Naive thymus-derived CD4-positive, alpha-beta T cell (primary cell): ENCODE measurements at regions not wholly inside any gene's neighbourhood (a gene's known extent, or its start where the extent isn't known, plus 50 kb on each side); places are given as distances from the start of the nearest gene placed in this dataset.

Source experiments
- ATAC-seq: fragments of 150-1000 bp; cut with Tn5 transposase; 2 replicates; pipeline ENCODE4 v1.10.0; 2021; ENCODE audit warnings: mild to moderate bottlenecking, moderate library complexity
- CTCF ChIA-PET: fragments of 350-600 bp; sonication (Branson Sonifier 250); formaldehyde crosslinking; loops from one replicate; lab custom pipeline; 2021; ENCODE audit warnings: antibody characterized with exemption; lab: Charles Lee
- POLR2A ChIA-PET: fragments of 350-600 bp; sonication (Branson Sonifier 250); formaldehyde crosslinking; loops from one replicate; lab custom pipeline; 2021; ENCODE audit warnings: antibody characterized with exemption, inconsistent platforms; lab: Charles Lee
- DNase-seq, 9 donors: peaks; one replicate each; pipeline versions ENCODE4 v3.0.0 to v3.0.0-alpha.2; 2020 to 2022; ENCODE audit warnings: mixed read lengths in 1 of 9
- H3K27ac ChIP-seq: one replicate; pipeline ENCODE4 v1.7.0; 2013; ENCODE audit warnings: mild to moderate bottlenecking, low read depth, low read length, moderate library complexity
- H3K27me3 ChIP-seq, 2 donors: one replicate each; pipeline ENCODE4 v1.7.0; 2013; ENCODE audit warnings: low read length in 2 of 2, mild to moderate bottlenecking in 2 of 2, moderate library complexity in 2 of 2; ENCODE audit not compliant: control insufficient read depth in 2 of 2, insufficient read depth in 2 of 2
- H3K36me3 ChIP-seq, 3 experiments: 1 replicate in 2 of 3; 2 replicates in 1 of 3; pipeline ENCODE4 v1.7.0; 2013; ENCODE audit warnings: low read length in 3 of 3, mild to moderate bottlenecking in 3 of 3, moderate library complexity in 1 of 3; ENCODE audit not compliant: insufficient read depth in 3 of 3, control insufficient read depth in 2 of 3
- H3K4me1 ChIP-seq, 2 donors: one replicate each; pipeline ENCODE4 v1.7.0; 2013; ENCODE audit warnings: low read length in 2 of 2, mild to moderate bottlenecking in 2 of 2, moderate library complexity in 1 of 2; ENCODE audit not compliant: control insufficient read depth in 2 of 2, insufficient read depth in 2 of 2
- H3K4me3 ChIP-seq: 2 replicates; pipeline ENCODE4 v1.7.0; 2013; ENCODE audit warnings: mild to moderate bottlenecking, low read length
- H3K9me3 ChIP-seq, 3 experiments: 1 replicate in 2 of 3; 2 replicates in 1 of 3; pipeline ENCODE4 v1.7.0; 2013; ENCODE audit warnings: low read length in 3 of 3; ENCODE audit not compliant: control insufficient read depth in 2 of 3
- H3K27ac Mint-ChIP-seq, 9 donors: one replicate each; pipeline ENCODE4 v1.8.0; 2020 to 2022; ENCODE audit warnings: mixed read lengths in 9 of 9, mild to moderate bottlenecking in 8 of 9, moderate library complexity in 5 of 9, inconsistent platforms in 2 of 9
- H3K27me3 Mint-ChIP-seq, 5 donors: one replicate each; pipeline ENCODE4 v1.8.0; 2021 to 2022; ENCODE audit warnings: mixed read lengths in 5 of 5, mild to moderate bottlenecking in 1 of 5
- H3K36me3 Mint-ChIP-seq, 5 donors: one replicate each; pipeline ENCODE4 v1.8.0; 2020 to 2022; ENCODE audit warnings: mixed read lengths in 5 of 5, mild to moderate bottlenecking in 3 of 5, inconsistent platforms in 1 of 5
- H3K4me1 Mint-ChIP-seq, 7 donors: one replicate each; pipeline ENCODE4 v1.8.0; 2020 to 2022; ENCODE audit warnings: mixed read lengths in 7 of 7, mild to moderate bottlenecking in 3 of 7, inconsistent platforms in 1 of 7
- H3K4me3 Mint-ChIP-seq, 10 donors: one replicate each; pipeline ENCODE4 v1.8.0; 2020 to 2022; ENCODE audit warnings: mild to moderate bottlenecking in 10 of 10, mixed read lengths in 10 of 10, moderate library complexity in 6 of 10, inconsistent platforms in 2 of 10
- H3K9me3 Mint-ChIP-seq, 11 donors: one replicate each; pipeline ENCODE4 v1.8.0; 2020 to 2022; ENCODE audit warnings: mixed read lengths in 11 of 11, mild to moderate bottlenecking in 4 of 11, inconsistent platforms in 1 of 11, moderate library complexity in 1 of 11
- intact Hi-C, 2 donors: fragments of 100-400 bp; cut with micrococcal nuclease; formaldehyde crosslinking; loops; one replicate each; pipeline ENCODE4 v1.15.1; 2023

DNA sequence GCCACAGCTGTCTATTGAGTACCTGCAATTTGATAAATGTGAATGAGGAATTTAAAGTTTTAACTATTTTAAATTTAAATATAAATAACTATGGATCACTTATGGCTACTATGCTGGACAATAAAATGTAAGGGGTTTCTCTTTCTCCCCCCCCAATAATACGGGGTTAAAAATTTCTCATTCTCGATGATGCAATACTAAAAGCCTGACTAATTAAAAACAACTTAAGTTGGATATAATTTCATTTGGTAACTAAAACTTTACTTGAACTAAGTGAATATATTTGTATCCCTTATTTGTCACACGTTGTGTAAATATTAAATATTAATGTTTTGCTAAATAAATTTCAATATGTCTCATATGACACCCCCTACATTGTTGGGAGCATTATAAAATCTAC, 297.3 kb downstream of the GRB14 start:
- ATAC-seq: no peak
- no peaks in the 10 kb centered on the region for H3K36me3 Mint-ChIP-seq
- ChIA-PET POLR2A (no interaction called here), CTCF (no interaction called here)
- H3K27me3 Mint-ChIP-seq: no peaks in the 10 kb centered on the region
- intact Hi-C loops: no loop called here
- peaks cover 3 to 27% (median 13%) of the 10 kb centered on the region in 11 donors for H3K9me3 Mint-ChIP-seq
- Histone ChIP-seq H3K4me3 (no peak overlapping the region), H3K9me3 (peaks cover 0 to 8% (median 0%) of the 10 kb centered on the region in 3 experiments), H3K4me1 (no peaks in the 10 kb centered on the region), H3K36me3 (no peaks in the 10 kb centered on the region), H3K27me3 (no peaks in the 10 kb centered on the region), H3K27ac (no peak overlapping the region)
- DNase-seq: no peak
- H3K27ac Mint-ChIP-seq: no peak overlapping the region
- no peaks in the 10 kb centered on the region for H3K4me1 Mint-ChIP-seq
- H3K4me3 Mint-ChIP-seq: no peak overlapping the region

DNA sequence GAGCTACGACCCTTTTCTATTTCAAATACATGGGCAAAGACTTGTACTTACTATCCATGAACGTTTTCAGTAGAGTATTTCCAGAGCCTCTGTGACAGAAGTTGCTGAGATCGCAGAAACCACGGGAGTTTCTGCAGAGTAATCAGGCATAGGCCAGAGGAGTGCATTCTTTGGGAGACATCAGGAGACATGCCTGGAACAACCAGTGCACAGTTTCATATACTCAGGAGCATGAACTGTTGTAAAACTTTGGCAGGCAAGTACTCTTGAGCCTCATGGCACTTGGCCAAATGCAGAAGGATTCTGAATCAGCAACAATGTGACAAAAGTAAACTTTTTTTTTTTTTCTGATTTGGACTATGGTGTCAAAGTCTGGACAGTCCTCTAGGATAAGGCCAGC, 307.1 kb downstream of the GRB14 start:
- H3K27ac Mint-ChIP-seq: no peak overlapping the region
- H3K36me3 Mint-ChIP-seq: no peaks in the 10 kb centered on the region
- ATAC-seq (no peak), DNase-seq (no peak)
- H3K4me1 Mint-ChIP-seq: no peaks in the 10 kb centered on the region
- no peak overlapping the region for H3K27ac ChIP-seq
- no peak overlapping the region for H3K4me3 Mint-ChIP-seq
- H3K4me1 ChIP-seq: no peaks in the 10 kb centered on the region
- no peaks in the 10 kb centered on the region for H3K9me3 ChIP-seq
- no peak overlapping the region for H3K4me3 ChIP-seq
- H3K27me3 ChIP-seq: no peaks in the 10 kb centered on the region
- POLR2A ChIA-PET: interaction anchor here (0.6 kb wide), 1 partner anchor 235 kb away, joined by 3 read pairs; no protein-coding TSS in a partner anchor
- peaks cover 0 to 15% (median 1%) of the 10 kb centered on the region in 11 donors for H3K9me3 Mint-ChIP-seq
- CTCF ChIA-PET: no interaction called here
- intact Hi-C loops: no loop called here
- no peaks in the 10 kb centered on the region for H3K27me3 Mint-ChIP-seq
- no peaks in the 10 kb centered on the region for H3K36me3 ChIP-seq

DNA sequence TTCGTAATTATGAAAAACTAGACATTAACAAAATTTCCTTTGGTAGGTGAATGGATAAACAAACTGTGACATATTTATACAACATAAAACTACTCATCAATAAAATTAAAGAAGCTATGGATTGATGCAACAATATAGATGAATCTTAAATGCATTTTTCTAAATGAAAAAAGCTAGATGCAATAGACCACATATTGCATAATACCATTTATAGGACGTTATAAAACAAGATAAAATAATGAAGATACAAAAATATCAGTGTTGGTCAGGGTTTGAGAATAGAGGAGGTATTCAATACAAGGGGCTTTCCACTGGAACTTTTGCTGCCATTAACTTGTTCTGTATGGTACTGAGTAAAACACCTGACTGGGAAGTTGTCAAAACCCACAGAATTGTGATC, 314.4 kb downstream of the GRB14 start:
- intact Hi-C loops: no loop called here
- H3K4me3 Mint-ChIP-seq: no peak overlapping the region
- H3K9me3 Mint-ChIP-seq: peaks cover 0 to 14% (median 2%) of the 10 kb centered on the region in 11 donors
- H3K27me3 Mint-ChIP-seq: no peaks in the 10 kb centered on the region
- Histone ChIP-seq H3K36me3 (no peaks in the 10 kb centered on the region), H3K9me3 (no peaks in the 10 kb centered on the region), H3K4me1 (no peaks in the 10 kb centered on the region), H3K27ac (no peak overlapping the region), H3K27me3 (no peaks in the 10 kb centered on the region), H3K4me3 (no peak overlapping the region)
- ATAC-seq (no peak), DNase-seq (no peak)
- H3K36me3 Mint-ChIP-seq: no peaks in the 10 kb centered on the region
- H3K4me1 Mint-ChIP-seq: no peaks in the 10 kb centered on the region
- CTCF ChIA-PET: no interaction called here
- H3K27ac Mint-ChIP-seq: no peak overlapping the region
- POLR2A ChIA-PET: no interaction called here

DNA sequence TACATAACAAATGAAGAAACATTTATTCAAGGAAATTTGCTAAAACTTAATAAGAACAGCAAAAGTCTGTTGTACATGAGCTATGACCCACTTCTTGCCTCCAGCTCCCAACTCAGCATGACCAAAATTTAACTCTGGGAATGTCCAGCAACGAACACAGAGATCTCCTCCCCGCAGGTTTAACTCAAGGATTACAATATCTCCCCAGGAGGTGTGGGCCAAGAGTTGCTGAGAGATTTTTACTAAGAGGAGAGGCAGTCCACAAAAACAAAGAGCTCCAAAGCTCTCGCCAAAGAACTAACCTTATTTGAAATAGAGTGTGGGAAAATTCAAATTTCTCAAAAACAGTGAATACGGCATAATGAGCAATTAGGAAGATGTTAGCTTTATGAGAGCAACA, 318.5 kb downstream of the GRB14 start:
- peaks cover 0 to 22% (median 7%) of the 10 kb centered on the region in 11 donors for H3K9me3 Mint-ChIP-seq
- ATAC-seq: no peak

DNA sequence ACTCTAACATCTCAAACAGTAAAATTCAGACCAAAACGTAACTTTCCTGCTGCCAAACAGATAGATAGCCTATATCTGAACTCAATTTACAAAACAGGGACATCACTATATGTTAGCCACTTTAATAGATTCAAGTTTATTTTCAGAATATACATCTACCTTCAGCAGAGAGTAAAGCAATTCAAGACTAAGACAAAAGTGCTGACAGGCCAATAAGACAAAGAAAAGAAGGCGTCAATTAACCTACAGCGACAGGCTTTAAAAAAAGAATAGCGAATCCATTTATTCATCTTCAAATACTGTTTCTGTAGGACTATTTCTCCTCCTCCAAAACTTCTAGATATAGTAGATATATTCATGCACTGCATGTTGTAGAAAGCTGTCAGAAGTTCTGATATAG, 333.0 kb downstream of the GRB14 start:
- H3K4me3 Mint-ChIP-seq: no peak overlapping the region
- ChIA-PET CTCF (no interaction called here), POLR2A (no interaction called here)
- H3K27me3 Mint-ChIP-seq: no peaks in the 10 kb centered on the region
- Histone ChIP-seq H3K36me3 (no peaks in the 10 kb centered on the region), H3K27me3 (no peaks in the 10 kb centered on the region), H3K9me3 (no peaks in the 10 kb centered on the region), H3K4me1 (no peaks in the 10 kb centered on the region), H3K4me3 (no peak overlapping the region), H3K27ac (no peak overlapping the region)
- H3K36me3 Mint-ChIP-seq: no peaks in the 10 kb centered on the region
- no peak for DNase-seq
- H3K4me1 Mint-ChIP-seq: no peaks in the 10 kb centered on the region
- no peak overlapping the region for H3K27ac Mint-ChIP-seq
- no peak for ATAC-seq
- H3K9me3 Mint-ChIP-seq: peaks cover 0 to 18% (median 4%) of the 10 kb centered on the region in 11 donors
- intact Hi-C loops: no loop called here

More for the DNA sequence above, 318.5 kb downstream of the GRB14 start:
- Mint-ChIP-seq H3K36me3 (no peaks in the 10 kb centered on the region), H3K4me3 (no peak overlapping the region), H3K27me3 (no peaks in the 10 kb centered on the region), H3K4me1 (no peaks in the 10 kb centered on the region), H3K27ac (no peak overlapping the region)
- Histone ChIP-seq H3K27ac (no peak overlapping the region), H3K27me3 (no peaks in the 10 kb centered on the region), H3K4me1 (no peaks in the 10 kb centered on the region), H3K4me3 (no peak overlapping the region), H3K36me3 (no peaks in the 10 kb centered on the region), H3K9me3 (no peaks in the 10 kb centered on the region)
- intact Hi-C loops: no loop called here
- no peak for DNase-seq
- CTCF ChIA-PET: no interaction called here
- POLR2A ChIA-PET: no interaction called here

DNA sequence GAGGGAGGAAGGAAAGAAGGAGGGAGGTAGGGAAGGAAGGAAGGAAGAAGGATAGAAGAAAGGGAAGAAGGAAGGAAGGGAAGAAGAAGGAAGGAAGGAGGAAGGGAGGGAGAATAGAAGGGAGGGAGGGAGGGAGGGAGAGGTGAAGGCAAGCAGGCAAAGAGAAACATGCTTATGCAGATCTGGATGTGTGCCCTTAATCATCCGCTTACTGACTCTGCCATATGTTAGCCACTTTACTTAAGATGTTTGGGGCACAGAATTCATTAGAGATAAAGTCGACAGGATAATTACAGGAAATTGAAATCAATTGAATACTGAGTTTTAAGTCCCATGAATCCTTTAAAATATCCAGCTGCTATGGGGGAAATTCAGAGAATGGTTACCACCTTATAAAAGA, 334.2 kb downstream of the GRB14 start:
- no peaks in the 10 kb centered on the region for H3K9me3 ChIP-seq
- no peaks in the 10 kb centered on the region for H3K27me3 Mint-ChIP-seq
- no peak overlapping the region for H3K27ac Mint-ChIP-seq
- no peak for DNase-seq
- ATAC-seq: no peak
- no peaks in the 10 kb centered on the region for H3K36me3 Mint-ChIP-seq
- no peak overlapping the region for H3K27ac ChIP-seq
- no peak overlapping the region for H3K4me3 ChIP-seq
- no peaks in the 10 kb centered on the region for H3K4me1 Mint-ChIP-seq
- intact Hi-C loops: no loop called here
- no peaks in the 10 kb centered on the region for H3K36me3 ChIP-seq
- H3K4me3 Mint-ChIP-seq: no peak overlapping the region
- CTCF ChIA-PET: no interaction called here
- POLR2A ChIA-PET: no interaction called here
- H3K9me3 Mint-ChIP-seq: peaks cover 0 to 18% (median 3%) of the 10 kb centered on the region in 11 donors
- H3K27me3 ChIP-seq: no peaks in the 10 kb centered on the region
- H3K4me1 ChIP-seq: no peaks in the 10 kb centered on the region

DNA sequence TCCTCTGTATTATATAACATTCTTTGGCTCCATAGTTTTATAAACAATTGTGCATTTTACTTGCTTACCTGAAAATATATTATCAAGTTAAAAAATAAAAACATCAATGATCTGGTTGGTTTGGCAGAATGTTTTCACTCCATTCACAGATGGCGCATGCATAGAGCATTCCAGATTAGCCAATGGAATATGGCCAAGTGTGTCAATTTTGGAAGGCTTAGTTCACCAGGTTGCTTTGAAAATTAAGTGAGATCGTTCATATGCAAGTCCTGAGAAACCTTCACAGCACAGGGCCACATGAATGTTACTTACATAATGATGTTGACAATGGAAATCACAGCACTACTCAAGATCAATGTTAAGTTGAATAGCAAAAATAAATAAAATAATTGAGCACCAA, 335.7 kb downstream of the GRB14 start:
- no peak overlapping the region for H3K4me3 ChIP-seq
- Mint-ChIP-seq H3K27ac (no peak overlapping the region), H3K4me1 (no peaks in the 10 kb centered on the region), H3K9me3 (peaks cover 0 to 18% (median 4%) of the 10 kb centered on the region in 11 donors), H3K27me3 (no peaks in the 10 kb centered on the region), H3K36me3 (no peaks in the 10 kb centered on the region), H3K4me3 (no peak overlapping the region)
- no peak for ATAC-seq
- no peak overlapping the region for H3K27ac ChIP-seq
- no peaks in the 10 kb centered on the region for H3K27me3 ChIP-seq
- H3K9me3 ChIP-seq: no peaks in the 10 kb centered on the region
- DNase-seq: no peak
- CTCF ChIA-PET: no interaction called here
- intact Hi-C loops: no loop called here
- no peaks in the 10 kb centered on the region for H3K4me1 ChIP-seq
- no peaks in the 10 kb centered on the region for H3K36me3 ChIP-seq
- POLR2A ChIA-PET: no interaction called here
